Stimulated activated CD4-positive, alpha-beta T cell treated with anti-CD3 and anti-CD28 coated beads, Interleukin-12 subunit alpha, Interleukin-12 subunit beta, amount 100 ng/mL, for 24 hours (primary cell): ENCODE measurements at regions not wholly inside any gene's neighbourhood (a gene's known extent, or its start where the extent isn't known, plus 50 kb on each side); places are given as distances from the start of the nearest gene placed in this dataset.
"Not testable (repeated sequence)": the region's sequence is repeated elsewhere in the genome, so short reads cannot be mapped to it uniquely, and the experiment has no call there.

ENCODE experiments used
- DNase-seq, 2 experiments: peaks; one replicate each; pipeline ENCODE4 v3.0.0-alpha.2; 2020; ENCODE audit warnings: low read depth in 2 of 2

- DNase-seq = no peak
Measured at GRCh38 chr6:16909658-16910360, 148.5 kb upstream of the ATXN1 start.

- no peak for DNase-seq
Measured at GRCh38 chr6:16907991-16908390, 146.7 kb upstream of the ATXN1 start.

GRCh38 chr6:16904957-16905356, 143.7 kb upstream of the ATXN1 start:
- DNase-seq = no peak

GRCh38 chr6:16903470-16903869, 142.2 kb upstream of the ATXN1 start:
- no peak for DNase-seq

GRCh38 chr6:16902502-16902901, 141.2 kb upstream of the ATXN1 start:
- DNase-seq = no peak

- DNase-seq = no peak
Measured at GRCh38 chr6:16901782-16902181, 140.5 kb upstream of the ATXN1 start.

GRCh38 chr6:16901306-16901705, 140.0 kb upstream of the ATXN1 start:
- DNase-seq = no peak

- no peak for DNase-seq
Measured at GRCh38 chr6:16898640-16899396, 137.6 kb upstream of the ATXN1 start.

- no peak for DNase-seq
Measured at GRCh38 chr6:16897669-16898068, 136.4 kb upstream of the ATXN1 start.

- DNase-seq = no peak
Measured at GRCh38 chr6:16894301-16894700, 133.0 kb upstream of the ATXN1 start.

GRCh38 chr6:16891110-16891509, 129.8 kb upstream of the ATXN1 start:
- DNase-seq = not testable (repeated sequence)

- no peak for DNase-seq
Measured at GRCh38 chr6:16885411-16886160, 124.3 kb upstream of the ATXN1 start.

GRCh38 chr6:16884526-16884925, 123.3 kb upstream of the ATXN1 start:
- DNase-seq = no peak

GRCh38 chr6:16883414-16883813, 122.2 kb upstream of the ATXN1 start:
- no peak for DNase-seq

GRCh38 chr6:16882230-16882629, 121.0 kb upstream of the ATXN1 start:
- no peak for DNase-seq

- not testable (repeated sequence) for DNase-seq
Measured at GRCh38 chr6:16876852-16877251, 115.6 kb upstream of the ATXN1 start.

GRCh38 chr6:16876201-16876600, 114.9 kb upstream of the ATXN1 start:
- DNase-seq = no peak

GRCh38 chr6:16873698-16874097, 112.4 kb upstream of the ATXN1 start:
- no peak for DNase-seq

- DNase-seq = no peak
Measured at GRCh38 chr6:16872543-16873235, 111.4 kb upstream of the ATXN1 start.

- no peak for DNase-seq
Measured at GRCh38 chr6:16871047-16871446, 109.8 kb upstream of the ATXN1 start.

GRCh38 chr6:16868968-16869367, 107.7 kb upstream of the ATXN1 start:
- no peak for DNase-seq

- DNase-seq = no peak
Measured at GRCh38 chr6:16857969-16858592, 96.8 kb upstream of the ATXN1 start.
